NCI-H2227 (cell line): ENCODE measurements at regions not wholly inside any gene's neighbourhood (a gene's known extent, or its start where the extent isn't known, plus 50 kb on each side); places are given as distances from the start of the nearest gene placed in this dataset.

ENCODE experiments used
- DNase-seq: peaks from one replicate; lab custom pipeline; 2025; ENCODE audit not compliant: unreplicated experiment; lab: John Stamatoyannopoulos, UW

- no peak for DNase-seq
Observed at GRCh38 chr13:85896516-85897450, 97.6 kb upstream of the SLITRK6 start.

- no peak for DNase-seq
Observed at GRCh38 chr13:85887406-85887805, 88.2 kb upstream of the SLITRK6 start.

GRCh38 chr13:85879014-85879413 lies 79.8 kb upstream of the SLITRK6 start:
- no peak for DNase-seq

- DNase-seq = peak; percentile 20
Observed at GRCh38 chr13:85864963-85865530, 65.8 kb upstream of the SLITRK6 start.

- no peak for DNase-seq
Observed at GRCh38 chr13:85853901-85854663, 54.9 kb upstream of the SLITRK6 start.

- DNase-seq = no peak
Observed at GRCh38 chr13:85853161-85853894, 54.1 kb upstream of the SLITRK6 start.
